Sciatic nerve (tissue), 2 donors: ENCODE measurements at regions not wholly inside any gene's neighbourhood (a gene's known extent, or its start where the extent isn't known, plus 50 kb on each side); places are given as distances from the start of the nearest gene placed in this dataset.

ENCODE experiments used
- ATAC-seq: fragments of 200-7000 bp; cut with Tn5 transposase; one replicate; pipeline ENCODE4 v1.9.1; 2020; ENCODE audit warnings: mild to moderate bottlenecking, moderate library complexity
- DNase-seq: peaks from one replicate; pipeline ENCODE4 v3.0.0-alpha.2; 2020; ENCODE audit warnings: low spot score
- intact Hi-C: fragments of 100-400 bp; cut with DNase I; formaldehyde crosslinking; loops from one replicate; pipeline ENCODE4 v1.14.2; 2022
- donor health status: DM: no; HTN: no; CAD: no.
- donor health status: DM: no; HTN: no; CAD: no.

- intact Hi-C loops: no loop called here
- DNase-seq (no peak), ATAC-seq (no peak)
Measured at GRCh38 chr20:57114290-57115005, 152.0 kb downstream of the BMP7 start.

GRCh38 chr20:57117296-57117695 lies 149.1 kb downstream of the BMP7 start:
- intact Hi-C loops: no loop called here
- DNase-seq (no peak), ATAC-seq (no peak)

- DNase-seq: no peak
- intact Hi-C loops: no loop called here
Measured at GRCh38 chr20:57118107-57118769, 148.2 kb downstream of the BMP7 start.

More at GRCh38 chr20:57118107-57118769, 148.2 kb downstream of the BMP7 start:
- no peak for ATAC-seq
